ENCODE measurements at regions not wholly inside any gene's neighbourhood (a gene's known extent, or its start where the extent isn't known, plus 50 kb on each side); places are given as distances from the start of the nearest gene placed in this dataset.
"Not testable (repeated sequence)": the region's sequence is repeated elsewhere in the genome, so short reads cannot be mapped to it uniquely, and the experiment has no call there.

GRCh38 chr5:130321931-130322330 lies 417.7 kb downstream of the CHSY3 start:
- Histone ChIP-seq H3K4me1 (no peaks in the 10 kb centered on the region), H3K36me3 (no peaks in the 10 kb centered on the region), H3K27me3 (no peaks in the 10 kb centered on the region), H3K4me3 (no peak overlapping the region), H3K9me3 (no peaks in the 10 kb centered on the region), H3K27ac (no peak overlapping the region)
- intact Hi-C loops (cut with DNase I; ENCODE audit: low total_unique reads) = no loop called here
- no peak for TF ChIP-seq CTCF (IDR thresholded peaks at IDR 0.05)
- no peak for TF ChIP-seq POLR2A (IDR thresholded peaks at IDR 0.05)
- no peak for DNase-seq

- DNase-seq = no peak
- H3K4me3 ChIP-seq = no peak overlapping the region
- H3K27me3 ChIP-seq = no peaks in the 10 kb centered on the region
- H3K36me3 ChIP-seq = no peaks in the 10 kb centered on the region
- no peak for TF ChIP-seq POLR2A (IDR thresholded peaks at IDR 0.05)
- no peaks in the 10 kb centered on the region for H3K4me1 ChIP-seq
- intact Hi-C loops (cut with DNase I; ENCODE audit: low total_unique reads) = no loop called here
- no peaks in the 10 kb centered on the region for H3K9me3 ChIP-seq
- H3K27ac ChIP-seq = no peak overlapping the region
Measured at GRCh38 chr5:130316971-130317680, 412.9 kb downstream of the CHSY3 start.

GRCh38 chr5:130295235-130295634 lies 391.0 kb downstream of the CHSY3 start:
- intact Hi-C loops (cut with DNase I; ENCODE audit: low total_unique reads) = no loop called here
- H3K27ac ChIP-seq = no peak overlapping the region
- no peak for TF ChIP-seq CTCF (IDR thresholded peaks at IDR 0.05)
- no peak for TF ChIP-seq POLR2A (IDR thresholded peaks at IDR 0.05)
- no peaks in the 10 kb centered on the region for H3K9me3 ChIP-seq
- H3K4me3 ChIP-seq = no peak overlapping the region
- no peak for DNase-seq
- H3K4me1 ChIP-seq = no peaks in the 10 kb centered on the region
- H3K36me3 ChIP-seq = no peaks in the 10 kb centered on the region
- no peaks in the 10 kb centered on the region for H3K27me3 ChIP-seq

GRCh38 chr5:130294798-130295197 lies 390.5 kb downstream of the CHSY3 start:
- H3K36me3 ChIP-seq; H3K9me3 ChIP-seq; H3K27me3 ChIP-seq; intact Hi-C loops (cut with DNase I; ENCODE audit: low total_unique reads); H3K4me1 ChIP-seq; H3K4me3 ChIP-seq; H3K27ac ChIP-seq; DNase-seq: not testable (repeated sequence)

GRCh38 chr5:130290219-130290618 lies 386.0 kb downstream of the CHSY3 start:
- Histone ChIP-seq H3K27ac (no peak overlapping the region), H3K27me3 (no peaks in the 10 kb centered on the region), H3K4me3 (no peak overlapping the region), H3K9me3 (no peaks in the 10 kb centered on the region), H3K4me1 (no peaks in the 10 kb centered on the region), H3K36me3 (no peaks in the 10 kb centered on the region)
- DNase-seq = no peak
- intact Hi-C loops (cut with DNase I; ENCODE audit: low total_unique reads) = no loop called here
- TF ChIP-seq POLR2A (IDR thresholded peaks at IDR 0.05) = no peak
- no peak for TF ChIP-seq CTCF (IDR thresholded peaks at IDR 0.05)

- DNase-seq = no peak
- Histone ChIP-seq H3K27me3 (no peaks in the 10 kb centered on the region), H3K4me1 (no peaks in the 10 kb centered on the region), H3K9me3 (no peaks in the 10 kb centered on the region), H3K36me3 (no peaks in the 10 kb centered on the region), H3K4me3 (no peak overlapping the region), H3K27ac (no peak overlapping the region)
- intact Hi-C loops (cut with DNase I; ENCODE audit: low total_unique reads) = no loop called here
- TF ChIP-seq POLR2A (IDR thresholded peaks at IDR 0.05) = no peak
- TF ChIP-seq CTCF (IDR thresholded peaks at IDR 0.05) = no peak
Measured at GRCh38 chr5:130289132-130290088, 385.1 kb downstream of the CHSY3 start.

All from uterus (tissue), 3 donors.